HepG2 (cell line): ENCODE measurements at regions not wholly inside any gene's neighbourhood (a gene's known extent, or its start where the extent isn't known, plus 50 kb on each side); places are given as distances from the start of the nearest gene placed in this dataset.

Experiments used
- ATAC-seq: fragments of 200-7000 bp; cut with Tn5 transposase; 3 replicates; pipeline ENCODE4 v1.9.1; 2020; ENCODE audit warnings: mild to moderate bottlenecking, moderate library complexity
- BruUV-seq: library from RNA; stranded (reverse); fragments of 400-500 nt; replicated peaks from 2 replicates; lab custom pipeline; 2021; lab: Mats Ljungman, UMichigan
- CTCF ChIA-PET: fragments of 300-600 bp; formaldehyde crosslinking; extraction: SDS; loops from one replicate; lab custom pipeline; 2021; ENCODE audit warnings: low total read pairs, inconsistent platforms, low intra/inter-chr PET ratio; lab: Yijun Ruan, JAX
- POLR2A ChIA-PET: fragments of 350-600 bp; sonication (Branson Sonifier 250); formaldehyde crosslinking; loops from one replicate; lab custom pipeline; 2020; ENCODE audit warnings: antibody characterized with exemption, inconsistent platforms; lab: Yijun Ruan, JAX
- DNase-seq: peaks from one replicate; pipeline ENCODE4 v3.0.0-alpha.2; 2015; ENCODE audit warnings: low spot score
- FAIRE-seq: peaks from 3 replicates; lab custom pipeline; 2011; peaks lifted over from hg19 to GRCh38; lab: Jason Lieb, UNC
- H2AFZ ChIP-seq: one replicate; pipeline ENCODE4 v1.6.1; 2011; ENCODE audit warnings: low read length, inconsistent platforms
- H3K27ac ChIP-seq: fragments of 300-600 bp; 3 replicates; pipeline ENCODE4 v1.8.0; 2011; ENCODE audit warnings: mixed run types, mild to moderate bottlenecking, mixed read lengths, low read length, inconsistent platforms; ENCODE audit not compliant: insufficient read depth; ENCODE audit errors: extremely low read length
- H3K27me3 ChIP-seq, 2 experiments: fragments of 200-600 bp in 1 of 2; 2 replicates in 1 of 2; 3 replicates in 1 of 2; pipeline versions ENCODE4 v1.6.0 to v1.8.0; 2011; ENCODE audit warnings: low read length in 2 of 2, mild to moderate bottlenecking in 2 of 2, moderate library complexity in 2 of 2, inconsistent platforms in 1 of 2; ENCODE audit not compliant: insufficient read depth in 2 of 2, control insufficient read depth in 1 of 2
- H3K36me3 ChIP-seq, 2 experiments: fragments of 200-600 bp in 1 of 2; replicated peaks in 1 of 2; 2 replicates in 1 of 2; 3 replicates in 1 of 2; pipeline versions ENCODE4 v1.5.1 to v1.8.0; 2011; ENCODE audit warnings: low read length in 2 of 2, inconsistent platforms in 1 of 2; ENCODE audit not compliant: insufficient read depth in 2 of 2, control insufficient read depth in 1 of 2
- H3K4me1 ChIP-seq: 2 replicates; pipeline ENCODE4 v1.5.1; 2012; ENCODE audit warnings: low read length, inconsistent platforms; ENCODE audit not compliant: insufficient read depth
- H3K4me2 ChIP-seq: 2 replicates; pipeline ENCODE4 v1.6.0; 2011; ENCODE audit warnings: low read depth, low read length, inconsistent platforms
- H3K4me3 ChIP-seq, 3 experiments: fragments of 200-600 bp in 1 of 3; sonication (generic), shearing (Covaris generic) in 1 of 3; replicated peaks in 1 of 3; 2 replicates each; pipeline ENCODE4 v1.5.1; 2011 to 2016; ENCODE audit warnings: low read length in 3 of 3, inconsistent platforms in 2 of 3, low read depth in 2 of 3, mild to moderate bottlenecking in 2 of 3, control low read depth in 1 of 3, mixed read lengths in 1 of 3; ENCODE audit not compliant: insufficient read depth in 1 of 3
- H3K79me2 ChIP-seq: one replicate; pipeline ENCODE4 v1.6.1; 2011; ENCODE audit warnings: low read length, inconsistent platforms; ENCODE audit not compliant: insufficient read depth
- H3K9ac ChIP-seq: 2 replicates; pipeline ENCODE4 v1.6.0; 2011; ENCODE audit warnings: mild to moderate bottlenecking, low read depth, low read length, inconsistent platforms; ENCODE audit not compliant: insufficient read depth
- H3K9me3 ChIP-seq: 2 replicates; pipeline ENCODE4 v1.5.1; 2012; ENCODE audit warnings: mild to moderate bottlenecking, low read length
- H4K20me1 ChIP-seq: 2 replicates; pipeline ENCODE4 v1.6.0; 2011; ENCODE audit warnings: inconsistent platforms, mild to moderate bottlenecking, low read length, moderate library complexity; ENCODE audit not compliant: insufficient read depth
- BRCA1 ChIP-seq: sonication (generic); formaldehyde crosslinking; IDR thresholded peaks from 2 replicates; pipeline ENCODE4 v1.4.0; 2020; ENCODE audit warnings: missing genetic modification reagents
- FOSL2 ChIP-seq: sonication (generic); formaldehyde crosslinking; IDR thresholded peaks from 2 replicates; pipeline ENCODE4 v1.4.0; 2020; ENCODE audit warnings: missing genetic modification reagents
- GATA4 ChIP-seq: sonication (generic); IDR thresholded peaks from 2 replicates; pipeline ENCODE4 v1.6.1; 2016; ENCODE audit warnings: antibody characterized with exemption, low read depth, borderline replicate concordance
- GMEB1 ChIP-seq: sonication (generic); formaldehyde crosslinking; IDR thresholded peaks from 2 replicates; pipeline ENCODE4 v1.5.1; 2020; ENCODE audit warnings: missing genetic modification reagents, mild to moderate bottlenecking, borderline replicate concordance
- ISL2 ChIP-seq: sonication (generic); formaldehyde crosslinking; IDR thresholded peaks from 2 replicates; pipeline ENCODE4 v1.5.0; 2020; ENCODE audit warnings: missing genetic modification reagents
- NCOR1 ChIP-seq: fragments of 200-600 bp; sonication (generic); IDR thresholded peaks from 2 replicates; pipeline ENCODE4 v1.7.0; 2017; ENCODE audit warnings: antibody characterized with exemption, low read length, borderline replicate concordance
- NFYB ChIP-seq: sonication (generic); formaldehyde crosslinking; IDR thresholded peaks from 2 replicates; pipeline ENCODE4 v1.4.0; 2020; ENCODE audit warnings: missing genetic modification reagents
- POGZ ChIP-seq: sonication (generic); formaldehyde crosslinking; IDR thresholded peaks from 2 replicates; pipeline ENCODE4 v1.4.0; 2020; ENCODE audit warnings: mild to moderate bottlenecking, missing genetic modification reagents
- TGIF2 ChIP-seq: IDR thresholded peaks from 2 replicates; pipeline ENCODE4 v1.6.1; 2016; ENCODE audit warnings: control low read depth, missing compliant biosample characterization
- TIGD3 ChIP-seq: sonication (generic); formaldehyde crosslinking; IDR thresholded peaks from 2 replicates; pipeline ENCODE4 v1.5.1; 2020; ENCODE audit warnings: mild to moderate bottlenecking, missing genetic modification reagents, borderline replicate concordance
- XRCC5 ChIP-seq: fragments of 200-400 bp; formaldehyde crosslinking; optimal IDR thresholded peaks from 2 replicates; pipeline ENCODE3; 2017; ENCODE audit warnings: mild to moderate bottlenecking, low read length
- ZBTB7A ChIP-seq: sonication (generic); formaldehyde crosslinking; IDR thresholded peaks from 2 replicates; pipeline ENCODE4 v1.8.0; 2022; ENCODE audit warnings: mild to moderate bottlenecking, missing genetic modification reagents
- ZFP37 ChIP-seq: sonication (generic); formaldehyde crosslinking; IDR thresholded peaks from 2 replicates; pipeline ENCODE4 v1.4.0; 2020; ENCODE audit warnings: missing genetic modification reagents, borderline replicate concordance
- ZNF260 ChIP-seq: sonication (generic); formaldehyde crosslinking; IDR thresholded peaks from 2 replicates; pipeline ENCODE4 v1.4.0; 2020; ENCODE audit warnings: missing genetic modification reagents, low read depth, mild to moderate bottlenecking, borderline replicate concordance
- ZNF329 ChIP-seq: sonication (generic); formaldehyde crosslinking; IDR thresholded peaks from 2 replicates; pipeline ENCODE4 v1.9.0; 2021; ENCODE audit warnings: low read depth, mild to moderate bottlenecking, missing genetic modification reagents
- ZNF343 ChIP-seq: sonication (generic); formaldehyde crosslinking; IDR thresholded peaks from 2 replicates; pipeline ENCODE4 v1.4.0; 2020; ENCODE audit warnings: mild to moderate bottlenecking, missing genetic modification reagents
- ZNF772 ChIP-seq: sonication (generic); formaldehyde crosslinking; IDR thresholded peaks from 2 replicates; pipeline ENCODE4 v1.5.0; 2020; ENCODE audit warnings: mild to moderate bottlenecking, missing genetic modification reagents
- WGBS: methylation state at CpG from one replicate; pipeline ENCODE4 v1.1.6; 2017; ENCODE audit warnings: low lambda C conversion rate; 5-methylcytosine and 5-hydroxymethylcytosine counted together
- in situ Hi-C: cut with HindIII; loops from 2 replicates; pipeline ENCODE4 v1.10.0; 2017; ENCODE audit warnings: low pct_unique_long_range_greater_than_20kb; ENCODE audit not compliant: extremely low pct_ligation_motif_present
- intact Hi-C: fragments of 100-400 bp; cut with micrococcal nuclease; formaldehyde crosslinking; loops from one replicate; pipeline ENCODE4 v1.10.0; 2022; ENCODE audit not compliant: unreplicated experiment

- TF ChIP-seq ZNF260 (CRISPR knock-in tag): no peak
- TF ChIP-seq ISL2 (CRISPR knock-in tag): no peak
- no peak for TF ChIP-seq GATA4
- TF ChIP-seq TIGD3 (CRISPR knock-in tag): no peak
Measured at GRCh38 chr12:131345521-131346436, 365.1 kb upstream of the SFSWAP start (continued).

GRCh38 chr12:131346555-131347344 lies 364.1 kb upstream of the SFSWAP start:
- no peak overlapping the region for H2AFZ ChIP-seq
- TF ChIP-seq FOSL2 (CRISPR knock-in tag): no peak
- no peak for TF ChIP-seq NFYB
- TF ChIP-seq XRCC5: no peak
- no peak for TF ChIP-seq POGZ (CRISPR knock-in tag)
- TF ChIP-seq ZNF772 (CRISPR knock-in tag): no peak
- no peak for TF ChIP-seq TGIF2 (CRISPR knock-in tag)
- no peak for TF ChIP-seq NCOR1
- no peak for TF ChIP-seq ZNF343 (CRISPR knock-in tag)
- no peak for TF ChIP-seq ZNF329 (CRISPR knock-in tag)
- TF ChIP-seq ZFP37 (CRISPR knock-in tag): no peak
- TF ChIP-seq BRCA1 (CRISPR knock-in tag): no peak
- no peak for TF ChIP-seq ZBTB7A (CRISPR knock-in tag)
- TF ChIP-seq GMEB1 (CRISPR knock-in tag): no peak

More at GRCh38 chr12:131346555-131347344, 364.1 kb upstream of the SFSWAP start:
- no peaks in the 10 kb centered on the region for H3K36me3 ChIP-seq
- intact Hi-C loops (loop anchor here (5.0 kb wide), 1 partner anchor 276 kb away; no protein-coding TSS in a partner anchor), in situ Hi-C loops (no loop called here)
- POLR2A ChIA-PET: no interaction called here
- BruUV-seq: no TSS peak
- H3K27ac ChIP-seq: no peak overlapping the region
- H4K20me1 ChIP-seq: no peaks in the 10 kb centered on the region
- no peak overlapping the region for H3K9ac ChIP-seq
- no peak overlapping the region for H3K4me2 ChIP-seq
- no peaks in the 10 kb centered on the region for H3K9me3 ChIP-seq
- WGBS: 46% methylated on average over 5 of the region's 17 CpGs
- peaks cover 3 to 16% of the 10 kb centered on the region in 2 experiments; a peak in 4 of 5 replicates for H3K27me3 ChIP-seq
- H3K79me2 ChIP-seq: no peaks in the 10 kb centered on the region
- DNase-seq (no peak), FAIRE-seq (no peak), ATAC-seq (no peak; the same call in 2 of the 3 replicates)
- CTCF ChIA-PET: no interaction called here
- H3K4me3 ChIP-seq: no peak overlapping the region
- H3K4me1 ChIP-seq: no peaks in the 10 kb centered on the region
